ENCODE measurements at regions not wholly inside any gene's neighbourhood (a gene's known extent, or its start where the extent isn't known, plus 50 kb on each side); places are given as distances from the start of the nearest gene placed in this dataset.
A peak's percentile ranks its signal among the peaks of the same experiment; 100 is the strongest.

DNA sequence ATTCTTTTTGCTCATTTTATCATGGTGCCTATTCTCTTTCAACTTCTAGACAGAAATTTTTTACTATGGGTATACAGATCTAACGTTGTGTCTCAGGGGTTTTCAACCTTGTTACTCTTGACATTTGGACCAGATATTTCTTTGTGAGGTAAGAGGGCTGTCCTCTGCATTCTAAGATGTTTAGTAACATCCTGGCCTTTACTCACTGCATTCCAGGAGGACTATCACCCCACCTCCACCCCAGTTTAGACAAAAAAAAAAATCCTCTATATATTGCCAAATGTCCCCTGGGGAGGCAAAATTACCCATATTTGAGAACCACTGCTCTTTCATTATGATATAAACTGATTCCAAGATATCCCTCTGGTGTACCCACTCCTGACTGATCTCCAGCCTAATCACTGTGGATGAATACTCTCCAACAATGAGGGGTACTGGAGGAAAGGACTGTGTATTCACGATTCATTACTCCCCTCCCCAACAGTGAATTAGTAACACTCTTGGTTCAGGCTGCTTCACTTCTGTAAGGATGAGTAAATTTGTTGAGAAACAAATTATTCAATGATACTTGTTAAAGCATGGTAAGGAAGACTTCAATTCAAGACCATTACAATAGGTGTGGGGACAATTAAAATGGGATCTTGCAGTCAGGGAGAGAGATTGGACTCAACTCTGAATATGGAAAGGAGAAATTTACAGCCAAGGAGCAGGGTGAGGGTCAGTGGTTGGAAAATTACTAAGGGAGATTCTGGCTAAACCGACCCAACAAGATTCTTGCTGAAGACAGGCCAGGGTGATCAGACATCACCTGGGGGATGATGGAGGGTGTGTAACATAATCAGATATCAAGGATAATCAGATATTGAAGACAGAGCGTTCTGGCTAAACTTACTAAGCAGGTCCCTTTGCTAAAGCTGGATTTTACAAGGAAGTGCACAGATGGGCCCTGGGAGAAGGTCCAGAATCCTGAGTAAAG is 123.8 kb upstream of the DAZL start:
- no TSS peak for BruUV-seq (replicated peaks)
- Histone ChIP-seq H2BK20ac (ENCODE audit: low read depth, low read length) (peak overlapping the region; percentile 84), H3K4me2 (ENCODE audit: low read depth, low read length) (peak overlapping the region; percentile 36; the same call in 1 of the 2 replicates), H2AFZ (replicated peaks; ENCODE audit: low read length, poor library complexity) (peak overlapping the region; percentile 71), H3K9ac (ENCODE audit: low read depth, low read length) (no peak overlapping the region), H3K36me3 (ENCODE audit: control insufficient read depth, insufficient read depth, low read length) (no peaks in the 10 kb centered on the region), H4K20me1 (ENCODE audit: insufficient read depth, low read length) (no peaks in the 10 kb centered on the region), H2BK5ac (ENCODE audit: low read depth, low read length, poor library complexity, severe bottlenecking) (peak overlapping the region; percentile 76), H2AK9ac (replicated peaks; ENCODE audit: low read depth, low read length, poor library complexity) (no peak overlapping the region), H3K4me3 (ENCODE audit: insufficient read depth, low read depth, low read length) (no peak overlapping the region), H3K27me3 (ENCODE audit: control insufficient read depth, insufficient read depth, low read length) (no peaks in the 10 kb centered on the region), H4K91ac (ENCODE audit: insufficient read depth, low read depth, low read length) (peak overlapping the region; percentile 60; the same call in 1 of the 2 replicates), H3K79me1 (ENCODE audit: low read depth in 1 of 2, low read length in 2 of 2) (no peaks in the 10 kb centered on the region), H2BK120ac (ENCODE audit: low read depth, low read length) (peak overlapping the region; percentile 96), H3K18ac (ENCODE audit: low read depth, low read length) (peak overlapping the region; percentile 94; the same call in 1 of the 2 replicates), H3K14ac (replicated peaks; ENCODE audit: low read depth, low read length) (peak overlapping the region; percentile 87), H3K27ac (ENCODE audit: insufficient read depth, low read length) (no peak overlapping the region; the same call in 1 of the 2 replicates), H2BK15ac (ENCODE audit: low read depth, low read length) (peak overlapping the region; percentile 58; the same call in 2 of the 3 replicates), H3K23ac (ENCODE audit: low read depth, low read length) (peak overlapping the region; percentile 77; the same call in 1 of the 2 replicates), H4K5ac (ENCODE audit: low read depth, low read length) (peak overlapping the region; percentile 74; the same call in 1 of the 2 replicates), H3K4ac (ENCODE audit: low read depth, low read length) (peak overlapping the region; percentile 89; the same call in 1 of the 2 replicates), H3K56ac (ENCODE audit: extremely low read depth, insufficient read depth, low read length) (peak overlapping the region; percentile 58), H2AK5ac (ENCODE audit: low read depth, low read length) (peak overlapping the region; percentile 23; the same call in 1 of the 2 replicates), H3K4me1 (ENCODE audit: control insufficient read depth, insufficient read depth, low read length) (peaks cover 3% of the 10 kb centered on the region; the same call in 1 of the 2 replicates), H3K9me3 (ENCODE audit: control insufficient read depth, insufficient read depth, low read length) (no peaks in the 10 kb centered on the region), H4K8ac (ENCODE audit: low read depth in 2 of 2, low read length in 2 of 2) (peak overlapping the region; percentile 67 to 86; a peak in 3 of 4 replicates), H3K9me1 (ENCODE audit: insufficient read depth, low read length) (no peaks in the 10 kb centered on the region)
- peak; percentile 46; the same call in 1 of the 2 replicates for ATAC-seq (ENCODE audit: low read depth)
- POLR2A ChIA-PET (ENCODE audit: unreplicated experiment), result no interaction called here
- no CpG with 5 or more reads among the region's 4 CpGs for WGBS, 2 experiments (ENCODE audit: extremely low coverage in 2 of 2, insufficient read length in 1 of 2)
- dilution Hi-C loops (cut with HindIII; ENCODE audit: low sequenced_read_pairs, unreplicated experiment) (no loop called here), intact Hi-C loops (cut with micrococcal nuclease) (no loop called here), in situ Hi-C loops (cut with MboI; ENCODE audit: low sequenced_read_pairs) (no loop called here)
- CTCF ChIA-PET, result no interaction called here
- DNase-seq, result peak; percentile 63
- TF ChIP-seq NFE2L2 (IDR thresholded peaks at IDR 0.05; ENCODE audit: low read depth, low read length) (no peak), MXI1 (IDR thresholded peaks at IDR 0.05; ENCODE audit: borderline replicate concordance, low read depth, low read length) (no peak), FOS (IDR thresholded peaks at IDR 0.05; ENCODE audit: low read depth, low read length) (no peak), SMC3 (IDR thresholded peaks at IDR 0.05; ENCODE audit: low read depth, low read length) (no peak), BHLHE40 (IDR thresholded peaks at IDR 0.05; ENCODE audit: low read depth, low read length) (no peak), CHD1 (IDR thresholded peaks at IDR 0.05; ENCODE audit: low read depth, low read length) (no peak), MAFK (IDR thresholded peaks at IDR 0.05; ENCODE audit: low read depth, low read length) (no peak), MAZ (IDR thresholded peaks at IDR 0.05; ENCODE audit: borderline replicate concordance, low read depth, low read length) (no peak), RCOR1 (IDR thresholded peaks at IDR 0.05; ENCODE audit: insufficient replicate concordance, low read length) (no peak), CEBPB (IDR thresholded peaks at IDR 0.05; ENCODE audit: low read depth, low read length) (no peak), POLR2A (IDR thresholded peaks at IDR 0.05; ENCODE audit: low read depth, low read length) (no peak), ELK1 (IDR thresholded peaks at IDR 0.05; ENCODE audit: borderline replicate concordance, low read depth, low read length) (no peak), RAD21 (IDR thresholded peaks at IDR 0.05; ENCODE audit: low read length) (no peak)
- TF ChIP-seq, protein P1, sequence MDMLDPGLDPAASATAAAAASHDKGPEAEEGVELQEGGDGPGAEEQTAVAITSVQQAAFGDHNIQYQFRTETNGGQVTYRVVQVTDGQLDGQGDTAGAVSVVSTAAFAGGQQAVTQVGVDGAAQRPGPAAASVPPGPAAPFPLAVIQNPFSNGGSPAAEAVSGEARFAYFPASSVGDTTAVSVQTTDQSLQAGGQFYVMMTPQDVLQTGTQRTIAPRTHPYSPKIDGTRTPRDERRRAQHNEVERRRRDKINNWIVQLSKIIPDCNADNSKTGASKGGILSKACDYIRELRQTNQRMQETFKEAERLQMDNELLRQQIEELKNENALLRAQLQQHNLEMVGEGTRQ (IDR thresholded peaks at IDR 0.05; ENCODE audit: low read depth, low read length), result no peak

Data from IMR-90 (cell line).